ENCODE measurements at regions not wholly inside any gene's neighbourhood (a gene's known extent, or its start where the extent isn't known, plus 50 kb on each side); places are given as distances from the start of the nearest gene placed in this dataset.

GRCh38 chr12:42750356-42750755 lies 160.8 kb upstream of the PRICKLE1 start:
- no peak for DNase-seq
- no peak for TF ChIP-seq POLR2A (IDR thresholded peaks at IDR 0.05)
- no peak for TF ChIP-seq CTCF (IDR thresholded peaks at IDR 0.05)
- peaks cover 0 to 4% (median 0%) of the 10 kb centered on the region in 4 donors for H3K9me3 ChIP-seq
- no peaks in the 10 kb centered on the region for H3K36me3 ChIP-seq
- H3K4me3 ChIP-seq: no peak overlapping the region
- H3K27ac ChIP-seq: no peak overlapping the region
- no peaks in the 10 kb centered on the region for H3K4me1 ChIP-seq
- no peaks in the 10 kb centered on the region for H3K27me3 ChIP-seq

GRCh38 chr12:42749239-42749638 lies 159.7 kb upstream of the PRICKLE1 start:
- no peak for DNase-seq
- Histone ChIP-seq H3K36me3 (no peaks in the 10 kb centered on the region), H3K27ac (no peak overlapping the region), H3K4me1 (no peaks in the 10 kb centered on the region), H3K9me3 (peaks cover 0 to 5% (median 0%) of the 10 kb centered on the region in 4 donors), H3K4me3 (no peak overlapping the region), H3K27me3 (no peaks in the 10 kb centered on the region)
- TF ChIP-seq POLR2A (IDR thresholded peaks at IDR 0.05) (no peak), CTCF (IDR thresholded peaks at IDR 0.05) (no peak)

- peaks cover 0 to 5% (median 0%) of the 10 kb centered on the region in 4 donors for H3K9me3 ChIP-seq
- no peaks in the 10 kb centered on the region for H3K27me3 ChIP-seq
- no peak overlapping the region for H3K27ac ChIP-seq
- H3K36me3 ChIP-seq: no peaks in the 10 kb centered on the region
- TF ChIP-seq CTCF (IDR thresholded peaks at IDR 0.05) (no peak), POLR2A (IDR thresholded peaks at IDR 0.05) (no peak)
- H3K4me3 ChIP-seq: no peak overlapping the region
- no peaks in the 10 kb centered on the region for H3K4me1 ChIP-seq
- no peak for DNase-seq
Measured at GRCh38 chr12:42744539-42745182, 155.1 kb upstream of the PRICKLE1 start.

GRCh38 chr12:42742716-42743115 lies 153.2 kb upstream of the PRICKLE1 start:
- DNase-seq: no peak
- Histone ChIP-seq H3K4me1 (no peaks in the 10 kb centered on the region), H3K4me3 (no peak overlapping the region), H3K27me3 (no peaks in the 10 kb centered on the region), H3K27ac (peak overlapping the region in 1 of 4 donors; percentile 56), H3K36me3 (no peaks in the 10 kb centered on the region), H3K9me3 (peaks cover 0 to 5% (median 0%) of the 10 kb centered on the region in 4 donors)
- TF ChIP-seq CTCF (IDR thresholded peaks at IDR 0.05): no peak
- no peak for TF ChIP-seq POLR2A (IDR thresholded peaks at IDR 0.05)

- TF ChIP-seq CTCF (IDR thresholded peaks at IDR 0.05): no peak
- TF ChIP-seq POLR2A (IDR thresholded peaks at IDR 0.05): no peak
- no peaks in the 10 kb centered on the region for H3K27me3 ChIP-seq
- H3K4me3 ChIP-seq: no peak overlapping the region
- peaks cover 0 to 5% (median 0%) of the 10 kb centered on the region in 4 donors for H3K9me3 ChIP-seq
- no peaks in the 10 kb centered on the region for H3K36me3 ChIP-seq
- H3K27ac ChIP-seq: peak overlapping the region in 1 of 4 donors; percentile 56
- no peaks in the 10 kb centered on the region for H3K4me1 ChIP-seq
- no peak for DNase-seq
Measured at GRCh38 chr12:42741771-42742510, 152.4 kb upstream of the PRICKLE1 start.

Data from Peyer's patch (tissue), 4 donors.